ENCODE measurements at regions not wholly inside any gene's neighbourhood (a gene's known extent, or its start where the extent isn't known, plus 50 kb on each side); places are given as distances from the start of the nearest gene placed in this dataset.

DNA sequence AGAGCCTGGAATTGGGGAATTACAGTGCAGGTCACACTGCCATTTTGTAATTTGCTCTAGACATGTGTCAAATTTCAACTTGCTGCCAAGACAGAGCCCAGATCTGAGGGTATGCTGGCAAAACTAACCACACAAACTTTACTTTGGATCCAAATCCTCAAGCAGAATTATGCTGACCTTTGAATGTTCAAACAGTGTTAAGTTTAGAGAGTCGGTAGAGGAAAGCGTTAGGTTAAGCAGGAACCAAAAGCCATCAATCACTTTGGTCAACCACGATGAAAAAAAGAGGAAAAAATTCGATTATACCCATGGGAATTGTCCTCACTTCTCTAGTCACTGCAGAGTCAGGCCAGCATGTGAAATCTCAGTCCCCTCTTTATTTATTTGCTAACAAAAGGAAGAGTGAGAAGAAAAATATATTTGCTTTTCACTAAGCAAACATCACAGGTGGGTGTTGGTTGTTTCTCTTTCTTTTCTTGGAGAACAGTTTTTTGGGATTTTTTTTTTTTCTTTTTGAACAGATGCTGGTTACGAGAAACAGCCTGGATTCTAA lies 105.1 kb upstream of the ADGRF1 start:
- no peaks in the 10 kb centered on the region for H3K27me3 ChIP-seq (ENCODE audit: control insufficient read depth in 3 of 3, insufficient read depth in 3 of 3, low read length in 3 of 3)
- WGBS, 3 donors: 39 to 51% (median 42%) methylated on average over 5 of the region's 5 CpGs
- H3K4me3 ChIP-seq (ENCODE audit: low read depth in 1 of 3, low read length in 3 of 3): no peak overlapping the region
- H3K9me3 ChIP-seq (ENCODE audit: control insufficient read depth in 2 of 2, insufficient read depth in 1 of 2, low read depth in 1 of 2, low read length in 1 of 2): no peaks in the 10 kb centered on the region
- FAIRE-seq (no peak), DNase-seq (no peak)
- peaks cover 0 to 7% (median 0%) of the 10 kb centered on the region in 3 donors for H3K4me1 ChIP-seq (ENCODE audit: control insufficient read depth in 3 of 3, insufficient read depth in 2 of 3, low read depth in 1 of 3, low read length in 2 of 3)
- no peak overlapping the region for H3K27ac ChIP-seq (ENCODE audit: low read depth in 1 of 3, low read length in 2 of 3)
- no peaks in the 10 kb centered on the region for H3K36me3 ChIP-seq (ENCODE audit: control insufficient read depth in 3 of 3, insufficient read depth in 2 of 3, low read depth in 1 of 3, low read length in 3 of 3)

DNA sequence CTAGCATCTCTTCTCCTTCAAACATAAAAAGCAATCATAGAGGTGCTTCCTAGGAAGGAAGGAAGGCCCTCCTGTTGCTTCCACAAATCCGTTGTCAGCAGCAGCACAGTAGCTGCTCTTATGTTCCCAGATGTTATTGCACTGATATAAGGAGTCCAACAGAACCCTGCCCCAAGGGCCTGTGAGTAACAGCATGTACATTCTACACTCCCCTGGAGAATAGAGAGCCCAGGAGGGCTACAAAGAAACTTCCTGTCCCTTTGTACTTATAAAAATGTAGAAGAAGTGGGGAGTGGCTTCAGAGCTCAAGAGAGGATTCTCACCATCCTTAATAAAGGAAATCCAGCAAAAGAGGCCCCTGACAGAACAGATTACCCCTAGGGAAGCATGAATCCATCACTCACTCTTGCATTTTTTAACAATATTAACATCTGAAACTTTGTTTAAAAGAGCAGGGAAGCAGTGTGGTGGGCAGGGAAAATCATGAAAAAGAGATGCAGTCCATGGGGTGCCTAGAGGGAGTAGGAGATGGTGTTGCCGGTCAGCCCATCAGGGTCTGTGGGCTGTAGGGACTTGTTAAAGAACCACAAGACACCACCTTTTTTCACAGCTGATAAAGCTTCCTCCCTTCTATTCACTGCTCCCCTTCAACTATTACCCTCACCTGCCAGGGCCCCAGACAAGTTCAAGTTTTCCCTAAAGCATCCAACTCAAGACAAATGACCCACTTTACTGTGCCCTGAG lies 104.5 kb upstream of the ADGRF1 start:
- H3K36me3 ChIP-seq (ENCODE audit: control insufficient read depth in 3 of 3, insufficient read depth in 2 of 3, low read depth in 1 of 3, low read length in 3 of 3): no peaks in the 10 kb centered on the region
- DNase-seq: no peak
- no peaks in the 10 kb centered on the region for H3K9me3 ChIP-seq (ENCODE audit: control insufficient read depth in 2 of 2, insufficient read depth in 1 of 2, low read depth in 1 of 2, low read length in 1 of 2)
- H3K4me3 ChIP-seq (ENCODE audit: low read depth in 1 of 3, low read length in 3 of 3): no peak overlapping the region
- no peak for FAIRE-seq
- H3K27me3 ChIP-seq (ENCODE audit: control insufficient read depth in 3 of 3, insufficient read depth in 3 of 3, low read length in 3 of 3): no peaks in the 10 kb centered on the region
- no peak overlapping the region for H3K27ac ChIP-seq (ENCODE audit: low read depth in 1 of 3, low read length in 2 of 3)
- WGBS, 3 donors: 73 to 77% (median 75%) methylated on average over 2 of the region's 2 CpGs
- peaks cover 0 to 7% (median 0%) of the 10 kb centered on the region in 3 donors for H3K4me1 ChIP-seq (ENCODE audit: control insufficient read depth in 3 of 3, insufficient read depth in 2 of 3, low read depth in 1 of 3, low read length in 2 of 3)

DNA sequence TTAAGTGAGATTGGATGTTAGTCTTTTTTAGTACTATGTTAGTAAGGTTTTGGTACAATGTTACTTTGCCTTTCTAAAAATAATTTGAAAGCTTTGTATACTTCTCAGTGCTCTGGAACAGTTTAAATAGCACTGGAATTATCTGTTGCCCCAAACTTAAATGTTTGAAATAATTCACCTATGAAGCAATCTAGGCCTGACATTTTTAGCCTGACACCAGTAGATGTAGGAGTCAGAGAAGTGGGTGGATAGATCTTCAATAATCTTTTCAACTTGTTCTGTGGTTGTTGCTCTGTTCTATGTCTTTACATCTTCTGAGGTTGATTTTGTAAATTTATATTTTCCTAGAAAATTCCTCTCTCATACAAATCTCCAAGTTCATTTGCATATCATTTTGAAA lies 103.1 kb upstream of the ADGRF1 start:
- no peaks in the 10 kb centered on the region for H3K9me3 ChIP-seq (ENCODE audit: control insufficient read depth in 2 of 2, insufficient read depth in 1 of 2, low read depth in 1 of 2, low read length in 1 of 2)
- H3K36me3 ChIP-seq (ENCODE audit: control insufficient read depth in 3 of 3, insufficient read depth in 2 of 3, low read depth in 1 of 3, low read length in 3 of 3): no peaks in the 10 kb centered on the region
- no peak overlapping the region for H3K4me3 ChIP-seq (ENCODE audit: low read depth in 1 of 3, low read length in 3 of 3)
- H3K4me1 ChIP-seq (ENCODE audit: control insufficient read depth in 3 of 3, insufficient read depth in 2 of 3, low read depth in 1 of 3, low read length in 2 of 3): peaks cover 0 to 7% (median 0%) of the 10 kb centered on the region in 3 donors
- DNase-seq: no peak
- no peak for FAIRE-seq
- no peak overlapping the region for H3K27ac ChIP-seq (ENCODE audit: low read depth in 1 of 3, low read length in 2 of 3)
- H3K27me3 ChIP-seq (ENCODE audit: control insufficient read depth in 3 of 3, insufficient read depth in 3 of 3, low read length in 3 of 3): no peaks in the 10 kb centered on the region

DNA sequence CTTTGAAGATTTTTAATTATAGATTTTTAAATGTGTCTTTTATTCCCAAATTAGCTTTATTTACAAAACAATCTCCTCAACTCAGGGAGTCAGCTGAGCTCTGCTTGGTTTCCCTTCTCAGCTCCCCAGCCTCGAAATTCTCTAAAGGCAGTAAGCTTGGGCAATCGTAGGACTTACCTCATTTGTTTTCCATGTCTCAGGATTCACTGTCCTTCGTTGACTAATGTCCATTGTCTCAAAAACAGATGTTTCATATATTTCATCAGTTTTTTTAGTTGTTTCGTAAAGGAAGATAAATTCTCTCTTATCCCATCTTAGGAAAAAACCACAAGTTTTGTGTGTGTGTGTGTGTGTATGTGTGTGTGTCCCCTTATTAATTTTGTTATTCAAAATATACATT lies 102.2 kb upstream of the ADGRF1 start:
- no peaks in the 10 kb centered on the region for H3K27me3 ChIP-seq (ENCODE audit: control insufficient read depth in 3 of 3, insufficient read depth in 3 of 3, low read length in 3 of 3)
- H3K36me3 ChIP-seq (ENCODE audit: control insufficient read depth in 3 of 3, insufficient read depth in 2 of 3, low read depth in 1 of 3, low read length in 3 of 3): no peaks in the 10 kb centered on the region
- H3K27ac ChIP-seq (ENCODE audit: low read depth in 1 of 3, low read length in 2 of 3): no peak overlapping the region
- FAIRE-seq (peak; percentile 55), DNase-seq (no peak)
- 71 to 86% (median 74%) methylated on average over 4 of the region's 4 CpGs for WGBS, 3 donors
- no peak overlapping the region for H3K4me3 ChIP-seq (ENCODE audit: low read depth in 1 of 3, low read length in 3 of 3)
- H3K9me3 ChIP-seq (ENCODE audit: control insufficient read depth in 2 of 2, insufficient read depth in 1 of 2, low read depth in 1 of 2, low read length in 1 of 2): no peaks in the 10 kb centered on the region
- peaks cover 0 to 1% (median 0%) of the 10 kb centered on the region in 3 donors for H3K4me1 ChIP-seq (ENCODE audit: control insufficient read depth in 3 of 3, insufficient read depth in 2 of 3, low read depth in 1 of 3, low read length in 2 of 3)

DNA sequence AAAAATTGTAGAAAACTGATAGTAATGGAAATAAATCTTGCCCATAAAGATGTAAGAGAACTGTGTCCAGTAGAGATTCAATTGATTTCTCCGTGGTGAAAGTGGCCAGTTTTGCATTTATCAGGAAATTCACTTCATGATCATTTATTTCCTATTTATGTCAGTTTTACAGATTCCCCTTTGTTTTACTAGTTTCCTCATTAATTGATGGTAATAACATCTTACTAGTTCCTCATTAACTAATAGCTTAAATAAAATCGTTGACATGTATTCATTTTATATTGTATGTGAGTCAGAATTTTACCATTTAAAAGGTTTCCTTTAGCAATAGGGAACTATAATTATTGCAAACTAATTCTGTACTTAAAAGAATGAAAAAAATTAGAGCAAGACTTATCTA lies 99.8 kb upstream of the ADGRF1 start:
- peaks cover 0 to 6% (median 0%) of the 10 kb centered on the region in 3 donors for H3K4me1 ChIP-seq (ENCODE audit: control insufficient read depth in 3 of 3, insufficient read depth in 2 of 3, low read depth in 1 of 3, low read length in 2 of 3)
- H3K27ac ChIP-seq (ENCODE audit: low read depth in 1 of 3, low read length in 2 of 3): no peak overlapping the region
- H3K36me3 ChIP-seq (ENCODE audit: control insufficient read depth in 3 of 3, insufficient read depth in 2 of 3, low read depth in 1 of 3, low read length in 3 of 3): no peaks in the 10 kb centered on the region
- WGBS, 3 donors: 56 to 70% (median 57%) methylated on average over 2 of the region's 2 CpGs
- no peak for DNase-seq
- H3K9me3 ChIP-seq (ENCODE audit: control insufficient read depth in 2 of 2, insufficient read depth in 1 of 2, low read depth in 1 of 2, low read length in 1 of 2): no peaks in the 10 kb centered on the region
- FAIRE-seq: peak; percentile 33
- H3K4me3 ChIP-seq (ENCODE audit: low read depth in 1 of 3, low read length in 3 of 3): no peak overlapping the region
- H3K27me3 ChIP-seq (ENCODE audit: control insufficient read depth in 3 of 3, insufficient read depth in 3 of 3, low read length in 3 of 3): no peaks in the 10 kb centered on the region

DNA sequence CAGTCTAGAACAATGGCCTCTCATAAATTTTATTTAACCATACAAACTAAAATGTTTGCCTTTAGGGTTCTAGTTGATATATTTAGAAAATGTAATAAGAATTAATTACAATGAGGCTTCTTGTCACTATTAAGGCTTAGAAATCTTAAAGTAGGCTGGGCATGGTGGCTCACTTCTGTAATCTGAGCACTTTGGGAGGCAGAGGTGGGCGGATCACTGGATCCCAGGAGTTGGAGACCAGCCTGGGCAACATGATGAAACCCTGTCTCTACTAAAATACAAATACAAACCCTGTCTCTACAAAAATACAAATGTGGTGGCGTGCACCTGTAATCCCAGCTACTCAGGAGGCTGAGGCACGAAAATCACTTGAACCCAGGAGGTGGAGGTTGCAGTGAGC lies 99.0 kb upstream of the ADGRF1 start:
- 83 to 94% (median 86%) methylated on average over 3 of the region's 3 CpGs for WGBS, 3 donors
- H3K27ac ChIP-seq (ENCODE audit: low read depth in 1 of 3, low read length in 2 of 3): no peak overlapping the region
- H3K27me3 ChIP-seq (ENCODE audit: control insufficient read depth in 3 of 3, insufficient read depth in 3 of 3, low read length in 3 of 3): no peaks in the 10 kb centered on the region
- H3K4me3 ChIP-seq (ENCODE audit: low read depth in 1 of 3, low read length in 3 of 3): no peak overlapping the region
- no peaks in the 10 kb centered on the region for H3K9me3 ChIP-seq (ENCODE audit: control insufficient read depth in 2 of 2, insufficient read depth in 1 of 2, low read depth in 1 of 2, low read length in 1 of 2)
- DNase-seq (no peak), FAIRE-seq (no peak)
- H3K4me1 ChIP-seq (ENCODE audit: control insufficient read depth in 3 of 3, insufficient read depth in 2 of 3, low read depth in 1 of 3, low read length in 2 of 3): peaks cover 0 to 14% (median 0%) of the 10 kb centered on the region in 3 donors
- H3K36me3 ChIP-seq (ENCODE audit: control insufficient read depth in 3 of 3, insufficient read depth in 2 of 3, low read depth in 1 of 3, low read length in 3 of 3): no peaks in the 10 kb centered on the region

DNA sequence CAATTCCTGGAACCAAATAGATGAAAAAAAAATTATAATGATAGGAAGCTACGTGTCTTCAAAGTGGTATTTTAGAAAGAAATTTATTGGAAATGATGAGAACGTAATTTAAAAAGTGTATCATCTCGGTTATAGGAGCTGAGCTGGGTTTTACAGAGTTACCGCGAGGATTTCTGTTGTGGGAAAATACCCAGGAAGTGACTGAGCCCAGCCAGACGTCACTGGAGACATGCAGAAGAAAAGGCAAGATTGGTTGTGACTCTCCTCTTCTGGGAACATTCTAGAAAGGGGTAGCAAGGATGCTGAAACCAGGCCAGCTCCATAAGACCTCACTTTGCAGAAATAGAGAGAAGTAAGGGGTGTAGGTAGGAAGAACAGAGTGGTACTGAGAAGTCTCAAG lies 95.9 kb upstream of the ADGRF1 start:
- peaks cover 0 to 33% (median 0%) of the 10 kb centered on the region in 3 donors for H3K4me1 ChIP-seq (ENCODE audit: control insufficient read depth in 3 of 3, insufficient read depth in 2 of 3, low read depth in 1 of 3, low read length in 2 of 3)
- no peaks in the 10 kb centered on the region for H3K9me3 ChIP-seq (ENCODE audit: control insufficient read depth in 2 of 2, insufficient read depth in 1 of 2, low read depth in 1 of 2, low read length in 1 of 2)
- H3K4me3 ChIP-seq (ENCODE audit: low read depth in 1 of 3, low read length in 3 of 3): no peak overlapping the region
- 68 to 75% (median 69%) methylated on average over 6 of the region's 6 CpGs for WGBS, 3 donors
- H3K27me3 ChIP-seq (ENCODE audit: control insufficient read depth in 3 of 3, insufficient read depth in 3 of 3, low read length in 3 of 3): no peaks in the 10 kb centered on the region
- H3K36me3 ChIP-seq (ENCODE audit: control insufficient read depth in 3 of 3, insufficient read depth in 2 of 3, low read depth in 1 of 3, low read length in 3 of 3): no peaks in the 10 kb centered on the region
- no peak for FAIRE-seq
- no peak for DNase-seq
- H3K27ac ChIP-seq (ENCODE audit: low read depth in 1 of 3, low read length in 2 of 3): no peak overlapping the region

DNA sequence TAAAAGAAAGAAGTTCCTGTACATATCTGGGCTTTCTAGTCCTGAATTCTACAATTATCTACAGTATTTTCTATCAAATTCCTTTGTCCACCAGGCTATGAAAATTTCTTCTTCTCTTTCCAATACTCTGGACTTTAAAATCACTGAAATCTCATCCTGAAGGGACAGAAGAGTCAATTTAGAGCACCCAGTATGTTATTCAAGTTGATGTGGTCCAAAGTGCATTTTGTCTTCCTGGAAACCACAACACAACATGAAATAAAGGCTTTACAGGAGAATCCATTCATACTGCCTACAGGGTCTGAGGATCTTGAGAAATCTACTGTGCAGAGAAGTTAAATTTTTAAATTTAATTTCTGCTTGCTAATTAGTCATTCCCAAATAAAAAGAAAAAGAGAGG lies 94.9 kb upstream of the ADGRF1 start:
- DNase-seq: peak; percentile 49 to 76
- no peak for FAIRE-seq

DNA sequence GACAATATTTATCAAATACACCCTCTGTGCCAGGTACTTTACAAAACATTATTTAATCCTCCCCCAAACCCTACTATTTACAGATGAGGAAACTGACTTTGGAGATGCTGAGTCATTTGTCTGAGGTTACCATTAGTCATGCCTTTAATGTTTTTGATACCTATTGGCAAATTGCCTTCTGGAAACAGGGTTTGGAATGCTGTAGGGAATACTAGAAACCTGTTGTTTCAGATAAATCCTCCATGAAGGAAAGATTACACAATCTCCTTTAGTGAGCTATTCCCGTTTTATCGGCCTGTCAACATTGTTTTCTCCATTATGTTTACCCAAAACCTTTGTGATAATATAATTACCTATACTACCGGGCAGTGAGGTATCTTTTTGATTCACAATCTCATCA lies 93.6 kb upstream of the ADGRF1 start:
- no peak overlapping the region for H3K4me3 ChIP-seq (ENCODE audit: low read depth in 1 of 3, low read length in 3 of 3)
- DNase-seq: peak; percentile 69 to 81
- WGBS, 3 donors: 13 to 57% (median 30%) methylated on average over 3 of the region's 3 CpGs
- peak overlapping the region in 1 of 3 donors; percentile 23 for H3K27ac ChIP-seq (ENCODE audit: low read depth in 1 of 3, low read length in 2 of 3)
- H3K9me3 ChIP-seq (ENCODE audit: control insufficient read depth in 2 of 2, insufficient read depth in 1 of 2, low read depth in 1 of 2, low read length in 1 of 2): no peaks in the 10 kb centered on the region
- no peaks in the 10 kb centered on the region for H3K27me3 ChIP-seq (ENCODE audit: control insufficient read depth in 3 of 3, insufficient read depth in 3 of 3, low read length in 3 of 3)
- no peaks in the 10 kb centered on the region for H3K36me3 ChIP-seq (ENCODE audit: control insufficient read depth in 3 of 3, insufficient read depth in 2 of 3, low read depth in 1 of 3, low read length in 3 of 3)
- peaks cover 0 to 33% (median 0%) of the 10 kb centered on the region in 3 donors for H3K4me1 ChIP-seq (ENCODE audit: control insufficient read depth in 3 of 3, insufficient read depth in 2 of 3, low read depth in 1 of 3, low read length in 2 of 3)
- FAIRE-seq: no peak

More for the DNA sequence above, 94.9 kb upstream of the ADGRF1 start:
- H3K4me3 ChIP-seq (ENCODE audit: low read depth in 1 of 3, low read length in 3 of 3): no peak overlapping the region
- no peaks in the 10 kb centered on the region for H3K27me3 ChIP-seq (ENCODE audit: control insufficient read depth in 3 of 3, insufficient read depth in 3 of 3, low read length in 3 of 3)
- H3K9me3 ChIP-seq (ENCODE audit: control insufficient read depth in 2 of 2, insufficient read depth in 1 of 2, low read depth in 1 of 2, low read length in 1 of 2): no peaks in the 10 kb centered on the region
- H3K27ac ChIP-seq (ENCODE audit: low read depth in 1 of 3, low read length in 2 of 3): peak overlapping the region in 1 of 3 donors; percentile 1
- H3K4me1 ChIP-seq (ENCODE audit: control insufficient read depth in 3 of 3, insufficient read depth in 2 of 3, low read depth in 1 of 3, low read length in 2 of 3): peaks cover 0 to 33% (median 0%) of the 10 kb centered on the region in 3 donors
- H3K36me3 ChIP-seq (ENCODE audit: control insufficient read depth in 3 of 3, insufficient read depth in 2 of 3, low read depth in 1 of 3, low read length in 3 of 3): no peaks in the 10 kb centered on the region
